ENCODE measurements at regions not wholly inside any gene's neighbourhood (a gene's known extent, or its start where the extent isn't known, plus 50 kb on each side); places are given as distances from the start of the nearest gene placed in this dataset.

DNA sequence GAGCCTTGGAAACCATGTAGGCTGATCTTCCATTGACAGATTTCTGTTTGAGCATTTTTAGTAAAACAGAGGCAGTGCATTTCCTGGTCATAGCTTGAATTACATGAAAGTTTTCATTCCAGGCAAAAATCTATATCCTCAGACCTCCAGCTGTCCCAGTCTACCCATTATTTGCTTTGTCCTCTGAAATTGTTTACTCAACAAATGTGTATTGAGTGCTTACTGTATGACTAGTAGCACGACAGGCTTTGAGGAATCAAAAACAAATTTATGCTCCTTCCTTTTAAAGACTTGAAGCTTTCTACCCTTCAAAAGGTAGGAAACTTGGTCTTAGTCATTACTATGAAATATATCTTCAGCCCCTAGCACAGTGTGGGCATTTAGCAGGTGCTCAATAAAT lies 307.9 kb upstream of the IGFBP7 start:
- Histone ChIP-seq H3K27ac (no peak overlapping the region), H3K36me3 (no peaks in the 10 kb centered on the region), H3K27me3 (no peaks in the 10 kb centered on the region), H3K4me1 (ENCODE audit: insufficient read depth) (no peaks in the 10 kb centered on the region), H3K4me3 (no peak overlapping the region), H3K9me3 (no peaks in the 10 kb centered on the region)
- intact Hi-C loops (cut with DNase I): no loop called here
- DNase-seq: no peak
- WGBS, 3 donors: 12 to 33% (median 27%) methylated on average over 1 of the region's 1 CpG
- TF ChIP-seq, protein P1, sequence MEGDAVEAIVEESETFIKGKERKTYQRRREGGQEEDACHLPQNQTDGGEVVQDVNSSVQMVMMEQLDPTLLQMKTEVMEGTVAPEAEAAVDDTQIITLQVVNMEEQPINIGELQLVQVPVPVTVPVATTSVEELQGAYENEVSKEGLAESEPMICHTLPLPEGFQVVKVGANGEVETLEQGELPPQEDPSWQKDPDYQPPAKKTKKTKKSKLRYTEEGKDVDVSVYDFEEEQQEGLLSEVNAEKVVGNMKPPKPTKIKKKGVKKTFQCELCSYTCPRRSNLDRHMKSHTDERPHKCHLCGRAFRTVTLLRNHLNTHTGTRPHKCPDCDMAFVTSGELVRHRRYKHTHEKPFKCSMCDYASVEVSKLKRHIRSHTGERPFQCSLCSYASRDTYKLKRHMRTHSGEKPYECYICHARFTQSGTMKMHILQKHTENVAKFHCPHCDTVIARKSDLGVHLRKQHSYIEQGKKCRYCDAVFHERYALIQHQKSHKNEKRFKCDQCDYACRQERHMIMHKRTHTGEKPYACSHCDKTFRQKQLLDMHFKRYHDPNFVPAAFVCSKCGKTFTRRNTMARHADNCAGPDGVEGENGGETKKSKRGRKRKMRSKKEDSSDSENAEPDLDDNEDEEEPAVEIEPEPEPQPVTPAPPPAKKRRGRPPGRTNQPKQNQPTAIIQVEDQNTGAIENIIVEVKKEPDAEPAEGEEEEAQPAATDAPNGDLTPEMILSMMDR (IDR thresholded peaks at IDR 0.05): no peak
- TF ChIP-seq EP300 (IDR thresholded peaks at IDR 0.05) (no peak), POLR2A (IDR thresholded peaks at IDR 0.05) (no peak)

- Histone ChIP-seq H3K9me3 (no peaks in the 10 kb centered on the region), H3K36me3 (no peaks in the 10 kb centered on the region), H3K4me3 (no peak overlapping the region), H3K4me1 (ENCODE audit: insufficient read depth) (no peaks in the 10 kb centered on the region), H3K27ac (no peak overlapping the region), H3K27me3 (no peaks in the 10 kb centered on the region)
- WGBS, 3 donors: 79 to 87% (median 86%) methylated on average over 5 of the region's 5 CpGs
- intact Hi-C loops (cut with DNase I): no loop called here
- no peak for TF ChIP-seq POLR2A (IDR thresholded peaks at IDR 0.05)
- TF ChIP-seq, protein P1 (IDR thresholded peaks at IDR 0.05): no peak
- TF ChIP-seq EP300 (IDR thresholded peaks at IDR 0.05): no peak
- no peak for DNase-seq
These were observed 302.3 kb upstream of the IGFBP7 start for GRCh38 chr4:57412259-57413054.

DNA sequence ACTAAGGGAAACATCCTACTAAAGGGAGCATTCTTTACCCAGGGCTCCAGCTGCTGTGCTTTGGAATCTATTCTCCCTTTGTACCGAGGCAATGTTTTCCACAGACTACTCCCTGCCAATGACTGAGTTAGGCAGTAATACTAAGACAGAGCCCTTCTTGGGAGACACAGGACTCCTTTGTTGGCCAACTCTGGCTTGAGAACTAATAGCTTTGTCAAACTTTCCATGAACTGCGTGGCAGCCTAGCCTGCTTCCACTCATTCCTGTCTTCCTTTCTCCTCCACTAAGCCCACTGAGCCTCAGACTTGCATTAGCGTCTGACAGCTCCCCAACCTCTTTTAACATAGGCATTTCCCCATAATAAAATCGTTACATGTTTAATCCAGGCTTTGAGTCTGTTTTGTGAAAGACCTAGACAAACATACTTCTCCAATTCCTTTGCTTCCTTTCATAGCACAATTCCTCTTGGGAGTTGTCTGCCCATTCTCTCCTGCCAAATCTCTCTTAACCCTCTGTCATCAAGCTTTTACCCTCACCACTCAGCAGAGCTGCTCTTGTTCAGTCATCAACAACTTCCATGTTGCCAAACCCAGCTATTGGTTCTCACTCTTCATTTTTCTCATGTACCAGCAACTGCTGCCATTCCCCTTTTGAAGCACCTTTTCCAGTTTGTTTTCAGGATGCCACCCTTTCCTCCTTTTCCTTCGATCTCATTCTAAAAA lies 300.3 kb upstream of the IGFBP7 start:
- no peaks in the 10 kb centered on the region for H3K9me3 ChIP-seq

DNA sequence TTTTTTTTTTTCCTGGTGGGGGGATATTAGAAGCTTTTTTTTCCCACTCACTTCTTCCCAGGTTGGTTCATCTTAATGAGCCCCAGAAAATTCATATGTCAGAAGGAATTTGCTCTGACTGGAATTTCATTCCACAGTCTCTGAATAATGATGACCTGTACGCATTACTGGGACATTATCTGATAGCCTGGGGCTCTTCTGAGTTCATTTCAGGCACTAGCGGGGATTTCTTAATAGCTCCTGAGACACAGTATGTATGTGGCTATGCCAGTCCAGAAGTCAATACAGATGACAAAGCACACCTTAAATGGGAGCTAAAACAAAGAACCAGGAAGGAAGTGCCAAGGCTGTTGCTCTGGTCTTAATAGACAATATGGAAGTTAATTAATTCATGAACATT lies 295.2 kb upstream of the IGFBP7 start:
- no peak overlapping the region for H3K27ac ChIP-seq
- no peaks in the 10 kb centered on the region for H3K36me3 ChIP-seq
- no peak overlapping the region for H3K4me3 ChIP-seq
- H3K4me1 ChIP-seq (ENCODE audit: insufficient read depth): no peaks in the 10 kb centered on the region
- H3K27me3 ChIP-seq: no peaks in the 10 kb centered on the region
- intact Hi-C loops (cut with DNase I): no loop called here
- no peak for DNase-seq
- no peaks in the 10 kb centered on the region for H3K9me3 ChIP-seq
- TF ChIP-seq POLR2A (IDR thresholded peaks at IDR 0.05) (no peak), EP300 (IDR thresholded peaks at IDR 0.05) (no peak)
- TF ChIP-seq, protein P1 (IDR thresholded peaks at IDR 0.05): no peak
- WGBS, 3 donors: 81 to 92% (median 84%) methylated on average over 2 of the region's 2 CpGs

More for the DNA sequence above, 300.3 kb upstream of the IGFBP7 start:
- Histone ChIP-seq H3K27me3 (no peaks in the 10 kb centered on the region), H3K4me3 (no peak overlapping the region), H3K36me3 (no peaks in the 10 kb centered on the region), H3K27ac (no peak overlapping the region), H3K4me1 (ENCODE audit: insufficient read depth) (no peaks in the 10 kb centered on the region)
- TF ChIP-seq, protein P1 (IDR thresholded peaks at IDR 0.05): no peak
- TF ChIP-seq POLR2A (IDR thresholded peaks at IDR 0.05): no peak
- TF ChIP-seq EP300 (IDR thresholded peaks at IDR 0.05): no peak
- no peak for DNase-seq
- intact Hi-C loops (cut with DNase I): no loop called here
- WGBS, 3 donors: 65 to 68% (median 68%) methylated on average over 5 of the region's 5 CpGs
